A673 (cell line): ENCODE measurements at regions not wholly inside any gene's neighbourhood (a gene's known extent, or its start where the extent isn't known, plus 50 kb on each side); places are given as distances from the start of the nearest gene placed in this dataset.

Source experiments
- EZH2 ChIP-seq: fragments of 200-600 bp; sonication (generic); IDR thresholded peaks from 2 replicates; pipeline ENCODE4 v1.6.1; 2017; ENCODE audit warnings: borderline replicate concordance, low read depth, mild to moderate bottlenecking, mixed read lengths, antibody characterized with exemption, low read length; ENCODE audit not compliant: poor library complexity, severe bottlenecking
- TF ChIP-seq, protein P1 (sequence below): fragments of 300-800, 200-600 bp; sonication (generic); conservative IDR thresholded peaks from 2 replicates; pipeline ENCODE4 v1.5.1; 2017; ENCODE audit warnings: low read depth, mild to moderate bottlenecking, antibody characterized with exemption, low read length, moderate library complexity, mixed read lengths

DNA sequence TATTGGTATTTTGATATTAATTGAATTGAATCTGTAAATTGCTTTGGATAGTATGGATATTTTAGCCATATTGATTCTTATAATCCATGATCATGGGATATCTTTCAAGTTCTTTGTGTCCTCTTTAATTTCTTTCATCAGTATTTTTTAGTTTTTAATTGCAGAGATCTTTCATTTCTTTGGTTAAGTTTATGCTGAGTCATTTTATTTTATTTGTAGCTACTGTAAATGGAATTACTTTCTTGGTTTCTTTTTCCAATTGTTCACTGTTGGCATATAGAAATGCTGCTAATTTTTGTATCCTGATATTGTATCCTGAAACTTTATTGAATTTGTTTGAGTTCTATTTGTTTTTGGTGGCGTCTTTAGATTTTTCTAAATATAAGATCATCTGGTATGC, 79.5 kb upstream of the DSEL start:
- TF ChIP-seq, protein P1, sequence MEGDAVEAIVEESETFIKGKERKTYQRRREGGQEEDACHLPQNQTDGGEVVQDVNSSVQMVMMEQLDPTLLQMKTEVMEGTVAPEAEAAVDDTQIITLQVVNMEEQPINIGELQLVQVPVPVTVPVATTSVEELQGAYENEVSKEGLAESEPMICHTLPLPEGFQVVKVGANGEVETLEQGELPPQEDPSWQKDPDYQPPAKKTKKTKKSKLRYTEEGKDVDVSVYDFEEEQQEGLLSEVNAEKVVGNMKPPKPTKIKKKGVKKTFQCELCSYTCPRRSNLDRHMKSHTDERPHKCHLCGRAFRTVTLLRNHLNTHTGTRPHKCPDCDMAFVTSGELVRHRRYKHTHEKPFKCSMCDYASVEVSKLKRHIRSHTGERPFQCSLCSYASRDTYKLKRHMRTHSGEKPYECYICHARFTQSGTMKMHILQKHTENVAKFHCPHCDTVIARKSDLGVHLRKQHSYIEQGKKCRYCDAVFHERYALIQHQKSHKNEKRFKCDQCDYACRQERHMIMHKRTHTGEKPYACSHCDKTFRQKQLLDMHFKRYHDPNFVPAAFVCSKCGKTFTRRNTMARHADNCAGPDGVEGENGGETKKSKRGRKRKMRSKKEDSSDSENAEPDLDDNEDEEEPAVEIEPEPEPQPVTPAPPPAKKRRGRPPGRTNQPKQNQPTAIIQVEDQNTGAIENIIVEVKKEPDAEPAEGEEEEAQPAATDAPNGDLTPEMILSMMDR, result no peak
- TF ChIP-seq EZH2, result no peak
